HG03066 (cell line): ENCODE measurements at regions not wholly inside any gene's neighbourhood (a gene's known extent, or its start where the extent isn't known, plus 50 kb on each side); places are given as distances from the start of the nearest gene placed in this dataset.
"Not testable (repeated sequence)": the region's sequence is repeated elsewhere in the genome, so short reads cannot be mapped to it uniquely, and the experiment has no call there.

ENCODE experiments used
- ATAC-seq: cut with Tn5 transposase; IDR thresholded peaks from one replicate; pipeline ENCODE4 v1.9.1; 2021; ENCODE audit warnings: low read depth; ENCODE audit not compliant: unreplicated experiment

GRCh38 chr6:106855117-106855516 lies 119.4 kb downstream of the CD24 start:
- no peak for ATAC-seq

GRCh38 chr6:106849676-106850332 lies 124.7 kb downstream of the CD24 start:
- no peak for ATAC-seq

- no peak for ATAC-seq
Measured at GRCh38 chr6:106849120-106849519, 125.4 kb downstream of the CD24 start.

GRCh38 chr6:106847116-106847515 lies 127.4 kb downstream of the CD24 start:
- no peak for ATAC-seq

GRCh38 chr6:106844930-106845329 lies 129.6 kb downstream of the CD24 start:
- peak; percentile 51 for ATAC-seq

- ATAC-seq = no peak
Measured at GRCh38 chr6:106832766-106833510, 141.6 kb downstream of the CD24 start.

GRCh38 chr6:106830930-106831329 lies 143.6 kb downstream of the CD24 start:
- ATAC-seq = no peak

GRCh38 chr6:106829451-106829850 lies 145.1 kb downstream of the CD24 start:
- ATAC-seq = no peak

GRCh38 chr6:106827081-106827480 lies 147.4 kb downstream of the CD24 start:
- ATAC-seq = no peak

GRCh38 chr6:106825156-106825555 lies 149.4 kb downstream of the CD24 start:
- no peak for ATAC-seq

- no peak for ATAC-seq
Measured at GRCh38 chr6:106823732-106824351, 150.7 kb downstream of the CD24 start.

- no peak for ATAC-seq
Measured at GRCh38 chr6:106823058-106823457, 151.5 kb downstream of the CD24 start.

- no peak for ATAC-seq
Measured at GRCh38 chr6:106820412-106820852, 154.1 kb downstream of the CD24 start.

GRCh38 chr6:106811088-106811686 lies 163.3 kb downstream of the CD24 start:
- ATAC-seq = no peak

- no peak for ATAC-seq
Measured at GRCh38 chr6:106808758-106809157, 165.8 kb downstream of the CD24 start.

- no peak for ATAC-seq
Measured at GRCh38 chr6:106807947-106808611, 166.4 kb downstream of the CD24 start.

- ATAC-seq = not testable (repeated sequence)
Measured at GRCh38 chr6:106806253-106806652, 168.3 kb downstream of the CD24 start.

- no peak for ATAC-seq
Measured at GRCh38 chr6:106805771-106806170, 168.8 kb downstream of the CD24 start.

- no peak for ATAC-seq
Measured at GRCh38 chr6:106804346-106805335, 169.9 kb downstream of the CD24 start.

GRCh38 chr6:106803188-106803587 lies 171.3 kb downstream of the CD24 start:
- no peak for ATAC-seq
